ENCODE measurements at regions not wholly inside any gene's neighbourhood (a gene's known extent, or its start where the extent isn't known, plus 50 kb on each side); places are given as distances from the start of the nearest gene placed in this dataset.

DNA sequence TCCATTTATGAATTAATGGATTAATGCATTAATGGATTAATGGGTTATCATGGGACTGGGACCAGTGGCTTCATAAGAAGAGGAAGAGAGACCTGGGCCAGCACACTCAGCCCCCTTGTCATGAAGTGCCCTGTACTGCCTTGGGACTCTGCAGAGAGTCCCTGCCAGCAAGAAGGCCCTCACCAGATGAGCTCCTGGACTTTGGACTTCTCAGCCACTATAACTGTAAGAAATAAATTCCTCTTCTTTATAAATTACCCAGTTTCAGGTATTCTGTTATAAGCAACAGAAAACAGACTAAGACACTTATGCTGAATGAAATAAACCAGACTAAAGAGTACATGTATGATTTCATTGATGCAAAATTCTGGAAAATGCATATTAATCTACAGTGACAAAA lies 119.4 kb upstream of the MSX1 start:
- TF ChIP-seq RFX5 (IDR thresholded peaks at IDR 0.05; ENCODE audit: low read length) = no peak
- no peak for TF ChIP-seq TAF1 (IDR thresholded peaks at IDR 0.05; ENCODE audit: borderline replicate concordance, low read depth, low read length)
- TF ChIP-seq, protein P1, sequence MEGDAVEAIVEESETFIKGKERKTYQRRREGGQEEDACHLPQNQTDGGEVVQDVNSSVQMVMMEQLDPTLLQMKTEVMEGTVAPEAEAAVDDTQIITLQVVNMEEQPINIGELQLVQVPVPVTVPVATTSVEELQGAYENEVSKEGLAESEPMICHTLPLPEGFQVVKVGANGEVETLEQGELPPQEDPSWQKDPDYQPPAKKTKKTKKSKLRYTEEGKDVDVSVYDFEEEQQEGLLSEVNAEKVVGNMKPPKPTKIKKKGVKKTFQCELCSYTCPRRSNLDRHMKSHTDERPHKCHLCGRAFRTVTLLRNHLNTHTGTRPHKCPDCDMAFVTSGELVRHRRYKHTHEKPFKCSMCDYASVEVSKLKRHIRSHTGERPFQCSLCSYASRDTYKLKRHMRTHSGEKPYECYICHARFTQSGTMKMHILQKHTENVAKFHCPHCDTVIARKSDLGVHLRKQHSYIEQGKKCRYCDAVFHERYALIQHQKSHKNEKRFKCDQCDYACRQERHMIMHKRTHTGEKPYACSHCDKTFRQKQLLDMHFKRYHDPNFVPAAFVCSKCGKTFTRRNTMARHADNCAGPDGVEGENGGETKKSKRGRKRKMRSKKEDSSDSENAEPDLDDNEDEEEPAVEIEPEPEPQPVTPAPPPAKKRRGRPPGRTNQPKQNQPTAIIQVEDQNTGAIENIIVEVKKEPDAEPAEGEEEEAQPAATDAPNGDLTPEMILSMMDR (IDR thresholded peaks at IDR 0.05) = no peak

Data from SK-N-SH (cell line).